ENCODE measurements at regions not wholly inside any gene's neighbourhood (a gene's known extent, or its start where the extent isn't known, plus 50 kb on each side); places are given as distances from the start of the nearest gene placed in this dataset.

DNA sequence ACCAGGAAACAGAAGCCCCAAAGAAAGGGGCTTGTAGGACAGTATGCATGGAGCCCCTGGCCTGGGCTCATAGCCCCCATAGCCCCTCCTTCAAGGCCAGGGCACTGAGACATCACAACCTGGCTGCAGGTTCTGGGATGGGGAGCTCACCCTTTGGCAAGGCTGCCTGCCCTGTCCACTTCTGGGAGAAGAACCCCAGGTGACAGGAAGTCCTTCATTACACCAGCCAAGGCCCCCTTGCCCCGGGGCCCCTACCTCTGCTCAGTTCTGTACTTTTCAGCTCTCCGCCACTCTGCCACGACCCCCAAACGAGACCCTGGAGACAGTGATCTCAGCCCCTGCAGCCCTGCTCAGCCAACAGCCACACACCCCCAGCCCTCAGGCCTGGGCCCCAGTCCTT lies 223.2 kb upstream of the RTL1 start:
- ATAC-seq = no peak
- Mint-ChIP-seq H3K9me3 (ENCODE audit: insufficient read depth) (no peaks in the 10 kb centered on the region), H3K4me3 (no peak overlapping the region), H3K4me1 (ENCODE audit: low read depth) (no peaks in the 10 kb centered on the region), H3K27me3 (ENCODE audit: low read depth) (peaks cover 8% of the 10 kb centered on the region), H3K27ac (no peak overlapping the region), H3K36me3 (ENCODE audit: low read depth) (no peaks in the 10 kb centered on the region)
- POLR2A ChIA-PET = no interaction called here
- DNase-seq = peak; percentile 9
- CTCF ChIA-PET = no interaction called here

DNA sequence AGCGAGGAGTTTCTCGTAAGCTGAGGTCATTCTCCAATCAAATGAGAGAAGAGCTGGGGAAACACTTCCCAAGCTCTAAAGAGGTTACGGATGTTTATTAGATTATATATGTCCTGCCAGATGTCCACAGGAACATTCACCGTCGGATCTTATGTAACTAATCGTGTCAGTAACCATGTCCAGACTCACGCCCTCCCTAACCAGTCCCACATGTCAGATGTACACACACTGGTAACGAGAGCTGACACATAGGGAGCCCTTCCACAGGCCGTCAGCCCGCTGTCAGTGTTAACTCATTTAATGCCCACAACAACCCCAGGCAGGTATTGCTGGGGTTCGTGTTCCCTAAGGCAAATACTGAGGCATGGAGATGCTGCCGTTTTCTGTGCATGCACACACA lies 223.7 kb upstream of the RTL1 start:
- Mint-ChIP-seq H3K27ac (no peak overlapping the region), H3K4me1 (ENCODE audit: low read depth) (no peaks in the 10 kb centered on the region), H3K27me3 (ENCODE audit: low read depth) (peaks cover 8% of the 10 kb centered on the region), H3K9me3 (ENCODE audit: insufficient read depth) (no peaks in the 10 kb centered on the region), H3K36me3 (ENCODE audit: low read depth) (no peaks in the 10 kb centered on the region), H3K4me3 (no peak overlapping the region)
- ChIA-PET POLR2A (no interaction called here), CTCF (no interaction called here)
- DNase-seq (peak; percentile 7), ATAC-seq (no peak)

DNA sequence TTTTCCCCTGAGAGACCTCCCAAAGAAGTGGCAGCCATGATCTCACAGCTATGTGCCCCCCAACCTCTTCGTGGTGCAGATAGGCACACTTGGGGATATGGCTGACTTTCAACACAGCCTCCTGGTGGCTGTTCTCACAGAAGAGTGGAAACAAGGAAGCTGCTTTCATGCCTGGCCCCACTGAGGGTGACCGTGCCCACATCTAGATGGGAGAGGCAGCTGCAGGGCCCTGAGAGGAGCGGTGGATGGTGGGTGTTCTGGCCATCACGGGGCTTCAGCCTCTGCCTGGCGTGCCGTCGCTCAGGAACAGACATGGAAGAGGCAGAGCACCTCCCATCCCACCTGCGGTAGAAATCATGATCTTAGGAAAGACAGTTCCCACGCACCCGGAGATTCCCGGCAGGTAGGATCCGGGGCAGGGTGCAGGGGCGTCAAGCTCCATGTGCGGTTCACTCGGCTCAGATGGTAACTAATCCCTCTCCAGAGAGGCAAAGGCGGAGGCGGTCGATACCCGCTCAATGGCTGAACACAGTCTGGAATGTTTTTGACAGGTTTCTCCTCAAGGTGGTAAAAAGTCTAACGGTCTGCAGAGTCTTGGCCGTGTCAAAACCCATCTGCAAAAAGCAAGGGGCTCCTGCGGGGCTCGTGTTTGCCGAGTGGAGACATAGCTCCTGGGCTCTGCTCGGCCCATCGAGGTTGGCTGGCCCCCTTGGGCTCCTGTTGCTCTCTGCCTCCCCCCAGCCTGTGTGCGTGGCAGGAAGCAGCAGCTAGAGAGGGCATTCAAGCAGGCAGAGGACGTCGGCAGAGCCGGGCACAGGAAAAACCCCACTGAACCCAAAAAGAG lies 225.2 kb upstream of the RTL1 start:
- Mint-ChIP-seq H3K9me3 (ENCODE audit: insufficient read depth) (no peaks in the 10 kb centered on the region), H3K27me3 (ENCODE audit: low read depth) (peaks cover 10% of the 10 kb centered on the region), H3K36me3 (ENCODE audit: low read depth) (no peaks in the 10 kb centered on the region), H3K27ac (no peak overlapping the region), H3K4me1 (ENCODE audit: low read depth) (no peaks in the 10 kb centered on the region), H3K4me3 (no peak overlapping the region)
- POLR2A ChIA-PET = no interaction called here
- CTCF ChIA-PET = no interaction called here
- no peak for ATAC-seq
- peak; percentile 13 for DNase-seq

DNA sequence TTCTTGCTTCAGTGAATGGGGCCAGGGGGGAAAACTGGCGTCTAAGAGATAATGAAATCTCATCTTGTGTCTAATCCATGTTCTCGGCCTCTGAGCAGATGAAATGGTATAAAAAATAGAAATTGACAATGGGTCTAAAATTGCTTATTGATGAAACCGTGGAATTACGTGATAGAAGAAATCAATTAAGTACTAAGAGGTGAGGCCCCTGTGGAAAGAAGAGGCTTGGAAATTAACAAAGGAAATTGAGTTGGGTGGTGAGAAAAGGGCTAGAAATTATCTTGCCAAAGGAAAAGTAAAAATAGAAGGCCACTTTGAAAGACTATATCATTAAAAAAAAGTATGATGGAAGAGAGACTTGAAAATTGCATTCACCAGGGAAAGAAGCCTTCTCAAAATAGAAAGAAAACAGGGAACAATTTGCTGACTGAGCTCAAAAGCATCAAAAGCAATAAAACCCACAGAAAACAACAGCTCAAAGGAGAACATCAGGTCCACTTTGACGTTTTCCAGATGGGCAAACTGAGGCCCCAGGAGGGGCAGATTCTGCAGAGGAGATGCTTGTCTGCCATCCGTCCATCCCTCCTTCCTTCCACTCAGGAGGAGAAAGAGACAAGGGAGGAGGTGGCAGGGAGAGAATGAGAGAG lies 226.1 kb upstream of the RTL1 start:
- Mint-ChIP-seq H3K27me3 (ENCODE audit: low read depth) (peaks cover 11% of the 10 kb centered on the region), H3K9me3 (ENCODE audit: insufficient read depth) (no peaks in the 10 kb centered on the region), H3K4me1 (ENCODE audit: low read depth) (peaks cover 7% of the 10 kb centered on the region), H3K36me3 (ENCODE audit: low read depth) (no peaks in the 10 kb centered on the region), H3K4me3 (no peak overlapping the region), H3K27ac (no peak overlapping the region)
- DNase-seq = no peak
- POLR2A ChIA-PET = no interaction called here
- no peak for ATAC-seq
- CTCF ChIA-PET = no interaction called here

DNA sequence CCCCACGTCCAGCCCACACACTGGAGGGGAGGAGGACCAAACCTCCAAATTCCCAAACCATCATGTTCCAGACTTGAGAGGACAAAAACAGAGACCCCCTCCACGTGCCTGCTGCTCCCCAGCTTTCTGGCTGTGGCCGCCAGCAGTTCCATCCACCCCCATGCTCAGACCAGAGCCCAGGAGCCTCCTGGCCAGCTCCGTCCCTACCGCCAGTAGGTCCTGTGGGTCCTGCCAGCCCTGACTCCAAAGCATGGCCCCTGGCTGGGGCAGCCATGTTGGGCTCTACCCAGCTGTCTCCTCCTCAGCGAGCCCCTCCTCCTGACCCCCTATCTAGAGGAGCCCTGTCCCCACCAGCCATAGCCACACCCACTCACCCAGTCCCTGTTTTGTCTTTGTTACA lies 227.3 kb upstream of the RTL1 start:
- ChIA-PET POLR2A (interaction anchor here (0.6 kb wide), 1 partner anchor 129 kb away, joined by 3 read pairs; no protein-coding TSS in a partner anchor), CTCF (no interaction called here)
- Mint-ChIP-seq H3K4me1 (ENCODE audit: low read depth) (peaks cover 13% of the 10 kb centered on the region), H3K36me3 (ENCODE audit: low read depth) (no peaks in the 10 kb centered on the region), H3K4me3 (no peak overlapping the region), H3K27ac (no peak overlapping the region), H3K27me3 (ENCODE audit: low read depth) (peaks cover 13% of the 10 kb centered on the region), H3K9me3 (ENCODE audit: insufficient read depth) (no peaks in the 10 kb centered on the region)
- DNase-seq (peak; percentile 11), ATAC-seq (no peak)

DNA sequence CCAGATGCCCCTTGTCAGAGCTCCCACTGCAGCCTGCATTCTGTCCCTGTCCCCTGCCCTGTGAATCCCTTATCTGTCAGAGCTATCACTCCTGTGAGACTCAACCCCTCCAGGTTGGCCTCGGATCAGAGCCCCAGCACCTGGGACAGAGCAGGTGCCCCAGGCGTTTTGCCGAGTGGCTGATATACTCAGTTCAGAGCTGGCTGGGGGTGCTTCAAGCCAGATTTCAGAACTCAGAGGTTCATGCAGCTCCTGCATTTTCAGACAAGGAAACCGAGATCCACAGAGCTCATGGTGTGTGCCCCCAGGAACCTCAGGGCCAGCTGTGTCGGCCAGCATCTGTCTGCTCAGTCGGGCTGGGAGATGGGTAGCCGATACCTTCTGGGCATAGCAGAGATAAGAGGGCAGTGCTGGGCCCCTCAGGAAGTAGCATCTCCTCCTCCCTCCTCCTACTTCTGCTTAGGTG lies 228.0 kb upstream of the RTL1 start:
- ATAC-seq (no peak), DNase-seq (peak; percentile 8)
- Mint-ChIP-seq H3K27ac (no peak overlapping the region), H3K27me3 (ENCODE audit: low read depth) (peaks cover 13% of the 10 kb centered on the region), H3K4me3 (no peak overlapping the region), H3K9me3 (ENCODE audit: insufficient read depth) (no peaks in the 10 kb centered on the region), H3K4me1 (ENCODE audit: low read depth) (peaks cover 13% of the 10 kb centered on the region), H3K36me3 (ENCODE audit: low read depth) (no peaks in the 10 kb centered on the region)
- POLR2A ChIA-PET = interaction anchor here (0.6 kb wide), 1 partner anchor 130 kb away, joined by 3 read pairs; no protein-coding TSS in a partner anchor
- CTCF ChIA-PET = no interaction called here

DNA sequence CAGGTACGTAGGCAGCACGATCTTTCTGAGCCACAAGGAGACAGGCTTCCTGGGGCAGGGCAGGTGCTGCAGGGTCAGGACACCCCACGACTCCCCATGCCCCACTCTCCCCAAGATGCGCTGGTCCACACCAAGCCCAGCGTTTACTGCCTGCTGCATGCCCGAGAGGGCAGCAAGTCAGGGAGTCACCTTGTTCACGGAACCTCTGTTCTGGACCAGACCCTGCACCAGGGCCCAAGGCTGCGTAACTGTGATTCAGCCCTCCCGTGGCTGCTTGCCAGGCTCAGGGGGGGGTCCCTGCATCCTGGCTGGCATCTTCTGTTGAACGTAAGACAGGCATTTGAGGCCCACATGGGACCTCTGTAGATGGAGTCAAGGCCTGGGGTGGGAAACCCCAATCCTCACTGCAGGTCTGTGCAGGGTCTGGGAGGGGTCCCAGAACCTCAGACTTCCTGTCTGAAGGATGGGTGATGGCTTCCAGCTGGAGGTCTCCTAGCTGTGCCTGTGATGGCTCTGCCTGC lies 228.6 kb upstream of the RTL1 start:
- ChIA-PET POLR2A (no interaction called here), CTCF (no interaction called here)
- no peaks in the 10 kb centered on the region for H3K36me3 Mint-ChIP-seq (ENCODE audit: low read depth)
- no peak overlapping the region for H3K4me3 Mint-ChIP-seq
- peak; percentile 14 for DNase-seq
- peaks cover 13% of the 10 kb centered on the region for H3K4me1 Mint-ChIP-seq (ENCODE audit: low read depth)
- no peak for ATAC-seq
- H3K9me3 Mint-ChIP-seq (ENCODE audit: insufficient read depth) = no peaks in the 10 kb centered on the region
- peaks cover 13% of the 10 kb centered on the region for H3K27me3 Mint-ChIP-seq (ENCODE audit: low read depth)
- no peak overlapping the region for H3K27ac Mint-ChIP-seq

DNA sequence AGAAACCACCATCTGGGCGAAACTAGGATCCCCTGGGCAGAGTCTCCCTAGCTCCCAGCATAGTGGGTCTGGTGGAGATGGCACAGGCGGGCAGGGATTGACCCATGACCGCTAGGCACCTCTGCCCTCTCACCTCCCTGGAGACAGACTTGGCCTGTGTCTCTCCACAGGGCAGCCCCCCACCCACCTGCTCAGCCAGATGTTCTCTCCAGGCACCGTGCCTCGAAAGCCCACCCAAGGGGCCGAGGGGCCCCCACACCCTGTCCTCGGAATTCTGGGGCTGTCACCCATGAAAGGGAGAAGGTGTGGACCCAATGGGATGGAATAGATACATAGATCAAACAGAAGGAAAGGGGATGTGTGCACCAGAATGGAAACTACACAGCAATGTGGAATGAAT lies 229.1 kb upstream of the RTL1 start:
- no peak for ATAC-seq

DNA sequence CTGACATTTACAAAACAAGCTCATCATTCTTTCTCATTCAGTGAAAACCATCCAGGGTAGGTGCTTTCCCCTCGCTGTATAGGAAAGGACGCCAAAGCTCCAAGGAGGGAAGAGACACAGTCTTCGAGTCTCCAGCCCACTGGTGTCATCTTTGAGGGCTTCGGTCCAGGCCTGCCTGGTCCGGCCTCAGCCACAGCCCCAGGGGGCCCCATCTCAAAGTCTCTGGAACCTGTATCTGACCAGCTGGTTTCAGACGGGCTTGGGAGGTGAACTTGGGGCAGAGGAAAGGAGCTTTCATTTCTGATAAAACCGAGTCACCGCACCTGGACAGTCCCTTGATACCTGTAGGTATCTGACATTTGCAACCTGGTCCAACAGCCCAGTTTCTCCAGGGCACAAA lies 229.5 kb upstream of the RTL1 start:
- Mint-ChIP-seq H3K36me3 (ENCODE audit: low read depth) (no peaks in the 10 kb centered on the region), H3K27ac (no peak overlapping the region), H3K4me1 (ENCODE audit: low read depth) (peaks cover 13% of the 10 kb centered on the region), H3K9me3 (ENCODE audit: insufficient read depth) (no peaks in the 10 kb centered on the region), H3K27me3 (ENCODE audit: low read depth) (peaks cover 15% of the 10 kb centered on the region), H3K4me3 (no peak overlapping the region)
- ATAC-seq = no peak
- CTCF ChIA-PET = no interaction called here
- POLR2A ChIA-PET = no interaction called here
- no peak for DNase-seq

More for the DNA sequence above, 229.1 kb upstream of the RTL1 start:
- Mint-ChIP-seq H3K9me3 (ENCODE audit: insufficient read depth) (no peaks in the 10 kb centered on the region), H3K36me3 (ENCODE audit: low read depth) (no peaks in the 10 kb centered on the region), H3K27me3 (ENCODE audit: low read depth) (peaks cover 13% of the 10 kb centered on the region), H3K4me3 (no peak overlapping the region), H3K4me1 (ENCODE audit: low read depth) (peaks cover 13% of the 10 kb centered on the region), H3K27ac (no peak overlapping the region)
- POLR2A ChIA-PET = no interaction called here
- CTCF ChIA-PET = no interaction called here
- no peak for DNase-seq

DNA sequence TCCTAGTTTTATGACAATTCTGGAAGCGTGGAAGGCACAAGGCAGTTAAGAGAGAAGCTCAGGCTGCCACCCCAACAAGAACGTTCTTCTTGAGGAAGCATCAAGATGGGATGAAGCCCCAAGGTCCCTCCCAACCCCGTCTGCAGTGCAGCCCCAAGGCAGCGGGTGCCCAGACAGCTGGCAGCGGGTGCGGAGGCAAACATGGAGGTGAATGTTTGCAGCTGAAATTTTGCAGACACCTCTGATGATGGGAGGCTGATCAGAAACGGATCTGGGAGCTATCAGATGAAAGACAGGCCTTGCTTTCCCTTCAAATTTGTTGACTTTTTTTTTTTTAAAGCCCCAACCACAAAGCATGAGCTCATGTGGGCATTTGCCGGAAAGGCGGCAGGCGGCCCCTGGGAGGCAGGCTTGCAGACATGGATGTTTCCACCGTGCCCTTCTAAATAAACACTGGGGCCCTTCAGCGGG lies 230.7 kb upstream of the RTL1 start:
- Mint-ChIP-seq H3K36me3 (ENCODE audit: low read depth) (no peaks in the 10 kb centered on the region), H3K4me3 (no peak overlapping the region), H3K4me1 (ENCODE audit: low read depth) (peaks cover 13% of the 10 kb centered on the region), H3K27ac (no peak overlapping the region), H3K9me3 (ENCODE audit: insufficient read depth) (no peaks in the 10 kb centered on the region), H3K27me3 (ENCODE audit: low read depth) (peaks cover 13% of the 10 kb centered on the region)
- DNase-seq (peak; percentile 16), ATAC-seq (no peak)
- CTCF ChIA-PET = no interaction called here
- POLR2A ChIA-PET = no interaction called here

DNA sequence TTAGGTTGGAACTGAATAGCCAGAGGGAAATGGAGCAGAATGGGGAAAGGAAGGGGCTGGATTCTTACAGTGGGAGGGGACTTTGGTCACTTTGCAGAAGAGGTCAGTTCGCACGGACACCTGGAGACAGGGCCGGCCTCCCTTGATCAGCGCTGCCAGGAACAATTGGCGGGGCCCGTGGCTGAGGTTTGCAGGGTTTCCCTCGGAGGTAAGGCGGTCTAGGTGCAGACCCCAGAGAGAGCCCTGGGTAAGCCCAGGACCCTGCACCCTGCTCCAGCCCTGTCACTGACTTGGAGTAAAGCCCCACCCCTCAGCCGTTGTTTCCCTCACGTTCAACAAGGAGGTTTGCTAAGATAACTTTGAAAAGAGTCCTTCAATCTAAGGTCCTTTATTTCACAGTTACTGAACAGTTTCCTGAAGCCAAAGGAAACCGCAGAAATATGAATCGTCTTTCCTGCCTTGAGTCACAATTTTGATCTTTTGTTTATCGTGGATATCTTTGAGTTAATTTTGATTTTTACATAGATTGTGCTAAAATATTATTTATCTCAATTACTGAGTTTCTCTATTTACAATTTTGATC lies 231.4 kb upstream of the RTL1 start:
- ChIA-PET POLR2A (no interaction called here), CTCF (no interaction called here)
- peaks cover 13% of the 10 kb centered on the region for H3K4me1 Mint-ChIP-seq (ENCODE audit: low read depth)
- no peaks in the 10 kb centered on the region for H3K36me3 Mint-ChIP-seq (ENCODE audit: low read depth)
- H3K27ac Mint-ChIP-seq = no peak overlapping the region
- H3K27me3 Mint-ChIP-seq (ENCODE audit: low read depth) = peaks cover 11% of the 10 kb centered on the region
- H3K4me3 Mint-ChIP-seq = no peak overlapping the region
- DNase-seq (peak; percentile 13), ATAC-seq (no peak)
- no peaks in the 10 kb centered on the region for H3K9me3 Mint-ChIP-seq (ENCODE audit: insufficient read depth)

All from activated CD8-positive, alpha-beta T cell treated with anti-CD3 and anti-CD28 coated beads, Interleukin-2, amount 10 ng/mL, durations not matched to agents 7 days and 5 days (primary cell).